Endothelial cell of umbilical vein (primary cell): ENCODE measurements at regions not wholly inside any gene's neighbourhood (a gene's known extent, or its start where the extent isn't known, plus 50 kb on each side); places are given as distances from the start of the nearest gene placed in this dataset.

Experiments
- BruUV-seq: library from RNA; stranded (reverse); fragments of 400-500 nt; replicated peaks from 2 replicates; lab custom pipeline; 2021; lab: Mats Ljungman, UMichigan
- CTCF ChIA-PET: fragments of 300-600, 350-600 bp; sonication (Branson Sonifier 250); formaldehyde crosslinking; loops from one replicate; lab custom pipeline; 2021; ENCODE audit warnings: antibody characterized with exemption, inconsistent platforms; lab: Charles Lee
- POLR2A ChIA-PET: fragments of 300-600, 350-600 bp; sonication (Branson Sonifier 250); formaldehyde crosslinking; loops from one replicate; lab custom pipeline; 2021; ENCODE audit warnings: antibody characterized with exemption, inconsistent platforms; lab: Charles Lee
- DNase-seq: peaks from one replicate; pipeline ENCODE4 v3.0.0-alpha.2; 2011; ENCODE audit warnings: low read depth, low spot score
- FAIRE-seq: peaks from 2 replicates; lab custom pipeline; 2011; peaks lifted over from hg19 to GRCh38; lab: Jason Lieb, UNC
- H2AFZ ChIP-seq: 2 replicates; pipeline ENCODE4 v1.6.0; 2012; ENCODE audit warnings: low read depth, low read length, control low read depth, inconsistent platforms
- H3K27ac ChIP-seq: 2 replicates; pipeline ENCODE4 v1.5.1; 2011; ENCODE audit warnings: low read depth, mild to moderate bottlenecking, control low read depth, low read length, moderate library complexity; ENCODE audit not compliant: insufficient read depth
- H3K27me3 ChIP-seq, 2 experiments: 2 replicates each; pipeline versions ENCODE4 v1.6.0 to v1.6.1; 2011; ENCODE audit warnings: low read length in 2 of 2, mixed read lengths in 1 of 2; ENCODE audit not compliant: control insufficient read depth in 2 of 2, insufficient read depth in 2 of 2
- H3K36me3 ChIP-seq, 2 experiments: 2 replicates in 1 of 2; 3 replicates in 1 of 2; pipeline ENCODE4 v1.5.1; 2011; ENCODE audit warnings: low read length in 2 of 2, mild to moderate bottlenecking in 1 of 2, moderate library complexity in 1 of 2; ENCODE audit not compliant: control insufficient read depth in 2 of 2, insufficient read depth in 2 of 2; ENCODE audit errors: extremely low read depth in 1 of 2
- H3K4me1 ChIP-seq: 3 replicates; pipeline ENCODE4 v1.5.1; 2011; ENCODE audit warnings: mild to moderate bottlenecking, low read length; ENCODE audit not compliant: control insufficient read depth, insufficient read depth; ENCODE audit errors: extremely low read depth
- H3K4me2 ChIP-seq: 2 replicates; pipeline ENCODE4 v1.6.1; 2011; ENCODE audit warnings: low read length, control low read depth, mixed read lengths; ENCODE audit not compliant: insufficient read depth
- H3K4me3 ChIP-seq, 3 experiments: fragments of 200-600 bp in 1 of 3; sonication (generic), shearing (Covaris generic) in 1 of 3; replicated peaks in 1 of 3; 2 replicates each; pipeline ENCODE4 v1.5.1; 2011 to 2016; ENCODE audit warnings: control low read depth in 3 of 3, low read length in 3 of 3, mild to moderate bottlenecking in 2 of 3, inconsistent platforms in 1 of 3, low read depth in 1 of 3, moderate library complexity in 1 of 3; ENCODE audit not compliant: insufficient read depth in 1 of 3
- H3K79me2 ChIP-seq: 2 replicates; pipeline ENCODE4 v1.6.0; 2012; ENCODE audit warnings: low read length, inconsistent platforms; ENCODE audit not compliant: control insufficient read depth, insufficient read depth
- H3K9ac ChIP-seq: replicated peaks from 2 replicates; pipeline ENCODE3; 2011; ENCODE audit warnings: low read length, control low read depth; ENCODE audit not compliant: insufficient read depth; ENCODE audit errors: extremely low read depth
- H3K9me1 ChIP-seq: replicated peaks from 3 replicates; pipeline ENCODE4 v1.6.0; 2011; ENCODE audit warnings: mild to moderate bottlenecking, low read length; ENCODE audit not compliant: control insufficient read depth, insufficient read depth; ENCODE audit errors: extremely low read depth
- H3K9me3 ChIP-seq: replicated peaks from 2 replicates; pipeline ENCODE4 v1.5.1; 2012; ENCODE audit warnings: low read length, inconsistent platforms; ENCODE audit not compliant: control insufficient read depth, insufficient read depth
- H4K20me1 ChIP-seq: replicated peaks from 2 replicates; pipeline ENCODE3; 2011; ENCODE audit warnings: mild to moderate bottlenecking, low read length; ENCODE audit not compliant: control insufficient read depth, insufficient read depth; ENCODE audit errors: extremely low read depth
- EZH2 ChIP-seq: IDR thresholded peaks from 2 replicates; pipeline ENCODE4 v1.6.1; 2012; ENCODE audit warnings: borderline replicate concordance, low read depth, mild to moderate bottlenecking, moderate library complexity, low read length, inconsistent platforms; ENCODE audit not compliant: severe bottlenecking
- FOS ChIP-seq: IDR thresholded peaks from 2 replicates; pipeline ENCODE4 v1.6.1; 2011; ENCODE audit warnings: mild to moderate bottlenecking, low read length, moderate library complexity, borderline replicate concordance; ENCODE audit not compliant: insufficient read depth
- GATA2 ChIP-seq: IDR thresholded peaks from 2 replicates; pipeline ENCODE4 v1.7.0; 2011; ENCODE audit warnings: low read depth, mild to moderate bottlenecking, moderate library complexity, mixed read lengths, low read length; ENCODE audit not compliant: insufficient read length, insufficient read depth
- JUN ChIP-seq: IDR thresholded peaks from 2 replicates; pipeline ENCODE4 v1.6.1; 2011; ENCODE audit warnings: borderline replicate concordance, low read depth; ENCODE audit not compliant: insufficient read length, insufficient read depth
- MYC ChIP-seq: IDR thresholded peaks from one replicate; pipeline ENCODE4 v1.6.1; 2011; ENCODE audit warnings: mild to moderate bottlenecking, low read depth, low read length
- POLR2A ChIP-seq: IDR thresholded peaks from 2 replicates; pipeline ENCODE4 v1.6.1; 2012; ENCODE audit warnings: low read depth, mild to moderate bottlenecking, control low read depth, low read length
- POLR2AphosphoS5 ChIP-seq: IDR thresholded peaks from 2 replicates; pipeline ENCODE4 v1.6.1; 2012; ENCODE audit warnings: low read depth, mild to moderate bottlenecking, control low read depth, low read length, moderate library complexity; ENCODE audit not compliant: insufficient read depth
- dilution Hi-C: fragments of 300-500 bp; cut with MboI; formaldehyde crosslinking; loops from one replicate; pipeline ENCODE4 v1.15.0; 2019; ENCODE audit warnings: low sequenced_read_pairs; ENCODE audit not compliant: extremely low pct_ligation_motif_present
- intact Hi-C: fragments of 100-400 bp; cut with micrococcal nuclease; formaldehyde crosslinking; loops from one replicate; pipeline ENCODE4 v1.10.0; 2022
- TF ChIP-seq, protein P1 (sequence below), 2 donors: IDR thresholded peaks; 1 replicate in 1 of 2; 2 replicates in 1 of 2; pipeline ENCODE4 v1.5.1; 2011; ENCODE audit warnings: low read length in 2 of 2, mild to moderate bottlenecking in 2 of 2, moderate library complexity in 2 of 2, control low read depth in 1 of 2, inconsistent platforms in 1 of 2, low read depth in 1 of 2; ENCODE audit not compliant: insufficient read depth in 1 of 2; ENCODE audit errors: extremely low read depth in 1 of 2
- TF ChIP-seq, protein P2 (sequence below): IDR thresholded peaks from 2 replicates; pipeline ENCODE4 v1.6.1; 2011; ENCODE audit not compliant: insufficient read depth, insufficient read length

DNA sequence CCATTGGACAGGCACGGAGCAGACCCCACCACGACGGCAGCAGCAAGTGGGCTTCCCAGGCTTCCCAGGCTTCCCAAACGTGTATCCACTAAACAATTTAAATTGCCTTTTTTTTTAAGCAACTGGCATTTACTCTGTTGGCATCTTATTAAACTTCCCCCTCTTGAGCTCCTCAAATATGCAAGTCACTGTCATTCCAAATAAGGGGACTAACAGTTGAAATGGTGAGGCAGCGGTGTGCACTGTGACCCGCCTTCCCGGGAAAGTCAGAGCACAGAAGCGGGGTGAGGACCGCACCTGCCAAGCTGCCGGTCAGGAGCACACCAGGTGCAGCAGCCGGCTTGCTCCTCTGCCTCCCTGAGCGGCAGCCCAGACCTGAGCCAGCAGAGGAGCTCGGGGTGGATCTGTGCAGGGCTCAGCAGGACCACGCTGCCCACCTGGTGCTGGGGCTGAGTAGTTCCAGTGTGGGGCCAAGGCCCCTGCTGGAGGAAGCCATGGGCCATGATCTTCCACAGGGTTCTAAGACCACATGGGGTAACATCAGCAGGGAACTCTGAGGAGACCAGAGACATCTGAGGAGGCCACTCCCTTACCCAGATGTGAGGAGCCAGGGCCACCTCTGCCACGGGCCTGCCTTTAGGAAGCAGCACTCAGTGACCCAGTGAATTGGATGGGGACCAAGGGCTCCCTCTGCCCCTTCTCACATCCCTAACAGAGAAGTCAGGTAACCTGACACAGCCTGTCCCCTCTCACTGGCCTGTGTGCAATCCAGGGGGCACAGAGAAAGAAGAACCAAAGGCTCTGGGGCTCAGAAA, 245.4 kb downstream of the NPHP4 start:
- intact Hi-C loops: no loop called here
- CTCF ChIA-PET: no interaction called here
- BruUV-seq: no TSS peak

More for the DNA sequence above, 245.4 kb downstream of the NPHP4 start:
- H3K9me3 ChIP-seq: no peaks in the 10 kb centered on the region
- no peak overlapping the region for H2AFZ ChIP-seq
- no peaks in the 10 kb centered on the region for H3K79me2 ChIP-seq
- no peak overlapping the region for H3K9ac ChIP-seq
- dilution Hi-C loops: no loop called here
- no peak overlapping the region for H3K4me2 ChIP-seq
- DNase-seq: no peak
- no peak overlapping the region for H3K27ac ChIP-seq
- no peak overlapping the region for H3K4me3 ChIP-seq
- no peaks in the 10 kb centered on the region for H3K9me1 ChIP-seq
- TF ChIP-seq, protein P1, sequence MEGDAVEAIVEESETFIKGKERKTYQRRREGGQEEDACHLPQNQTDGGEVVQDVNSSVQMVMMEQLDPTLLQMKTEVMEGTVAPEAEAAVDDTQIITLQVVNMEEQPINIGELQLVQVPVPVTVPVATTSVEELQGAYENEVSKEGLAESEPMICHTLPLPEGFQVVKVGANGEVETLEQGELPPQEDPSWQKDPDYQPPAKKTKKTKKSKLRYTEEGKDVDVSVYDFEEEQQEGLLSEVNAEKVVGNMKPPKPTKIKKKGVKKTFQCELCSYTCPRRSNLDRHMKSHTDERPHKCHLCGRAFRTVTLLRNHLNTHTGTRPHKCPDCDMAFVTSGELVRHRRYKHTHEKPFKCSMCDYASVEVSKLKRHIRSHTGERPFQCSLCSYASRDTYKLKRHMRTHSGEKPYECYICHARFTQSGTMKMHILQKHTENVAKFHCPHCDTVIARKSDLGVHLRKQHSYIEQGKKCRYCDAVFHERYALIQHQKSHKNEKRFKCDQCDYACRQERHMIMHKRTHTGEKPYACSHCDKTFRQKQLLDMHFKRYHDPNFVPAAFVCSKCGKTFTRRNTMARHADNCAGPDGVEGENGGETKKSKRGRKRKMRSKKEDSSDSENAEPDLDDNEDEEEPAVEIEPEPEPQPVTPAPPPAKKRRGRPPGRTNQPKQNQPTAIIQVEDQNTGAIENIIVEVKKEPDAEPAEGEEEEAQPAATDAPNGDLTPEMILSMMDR (IDR thresholded peaks at IDR 0.05; ENCODE audit: extremely low read depth in 1 of 2, insufficient read depth in 1 of 2, low read depth in 1 of 2, low read length in 2 of 2): no peak
- TF ChIP-seq GATA2: no peak
- no peak for TF ChIP-seq JUN
- no peak for TF ChIP-seq MYC
- TF ChIP-seq, protein P2, sequence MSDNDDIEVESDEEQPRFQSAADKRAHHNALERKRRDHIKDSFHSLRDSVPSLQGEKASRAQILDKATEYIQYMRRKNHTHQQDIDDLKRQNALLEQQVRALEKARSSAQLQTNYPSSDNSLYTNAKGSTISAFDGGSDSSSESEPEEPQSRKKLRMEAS: no peak
- TF ChIP-seq POLR2A: no peak
- no peak for TF ChIP-seq EZH2
- no peak for TF ChIP-seq POLR2AphosphoS5
- TF ChIP-seq FOS: no peak
- no peaks in the 10 kb centered on the region for H3K27me3 ChIP-seq
- no peaks in the 10 kb centered on the region for H3K4me1 ChIP-seq
- FAIRE-seq: no peak
- no peaks in the 10 kb centered on the region for H4K20me1 ChIP-seq
- POLR2A ChIA-PET: no interaction called here
- no peaks in the 10 kb centered on the region for H3K36me3 ChIP-seq
